Endothelial cell (in vitro differentiated cells): ENCODE measurements at regions not wholly inside any gene's neighbourhood (a gene's known extent, or its start where the extent isn't known, plus 50 kb on each side); places are given as distances from the start of the nearest gene placed in this dataset.

Source experiments
- DNase-seq: peaks from one replicate; pipeline ENCODE4 v3.0.0; 2021; ENCODE audit warnings: low spot score
- H3K27ac Mint-ChIP-seq: one replicate; pipeline ENCODE4 v1.8.0; 2021; ENCODE audit warnings: mixed read lengths, inconsistent platforms; ENCODE audit not compliant: unreplicated experiment
- H3K27me3 Mint-ChIP-seq: one replicate; pipeline ENCODE4 v1.8.0; 2021; ENCODE audit warnings: mild to moderate bottlenecking, moderate library complexity, mixed read lengths, inconsistent platforms; ENCODE audit not compliant: unreplicated experiment
- H3K36me3 Mint-ChIP-seq: one replicate; pipeline ENCODE4 v1.8.0; 2021; ENCODE audit warnings: mild to moderate bottlenecking, low read depth, mixed read lengths, inconsistent platforms; ENCODE audit not compliant: unreplicated experiment
- H3K4me1 Mint-ChIP-seq: one replicate; pipeline ENCODE4 v1.8.0; 2021; ENCODE audit warnings: mild to moderate bottlenecking, mixed read lengths, inconsistent platforms; ENCODE audit not compliant: unreplicated experiment
- H3K4me3 Mint-ChIP-seq: one replicate; pipeline ENCODE4 v1.8.0; 2021; ENCODE audit warnings: mild to moderate bottlenecking, mixed read lengths, inconsistent platforms; ENCODE audit not compliant: unreplicated experiment
- H3K9me3 Mint-ChIP-seq: one replicate; pipeline ENCODE4 v1.8.0; 2021; ENCODE audit warnings: mixed read lengths, inconsistent platforms; ENCODE audit not compliant: unreplicated experiment
- CTCF ChIP-seq: fragments of 200-600 bp; sonication (generic); IDR thresholded peaks from one replicate; pipeline ENCODE4 v1.5.0; 2021; ENCODE audit warnings: antibody characterized with exemption; ENCODE audit not compliant: unreplicated experiment

GRCh38 chr17:62164747-62165722, 100.0 kb upstream of the MED13 start:
- Mint-ChIP-seq H3K27me3 (no peaks in the 10 kb centered on the region), H3K27ac (no peak overlapping the region), H3K9me3 (no peaks in the 10 kb centered on the region), H3K36me3 (no peaks in the 10 kb centered on the region), H3K4me1 (no peaks in the 10 kb centered on the region), H3K4me3 (no peak overlapping the region)
- no peak for TF ChIP-seq CTCF
- no peak for DNase-seq

- DNase-seq = no peak
- no peak overlapping the region for H3K4me3 Mint-ChIP-seq
- no peaks in the 10 kb centered on the region for H3K36me3 Mint-ChIP-seq
- H3K9me3 Mint-ChIP-seq = no peaks in the 10 kb centered on the region
- TF ChIP-seq CTCF = no peak
- no peaks in the 10 kb centered on the region for H3K27me3 Mint-ChIP-seq
- no peak overlapping the region for H3K27ac Mint-ChIP-seq
- H3K4me1 Mint-ChIP-seq = no peaks in the 10 kb centered on the region
These were observed 98.8 kb upstream of the MED13 start for GRCh38 chr17:62163847-62164246.

GRCh38 chr17:62162898-62163297, 97.8 kb upstream of the MED13 start:
- Mint-ChIP-seq H3K36me3 (no peaks in the 10 kb centered on the region), H3K27ac (no peak overlapping the region), H3K4me1 (no peaks in the 10 kb centered on the region), H3K4me3 (no peak overlapping the region), H3K27me3 (no peaks in the 10 kb centered on the region), H3K9me3 (no peaks in the 10 kb centered on the region)
- DNase-seq = no peak
- TF ChIP-seq CTCF = no peak

- no peaks in the 10 kb centered on the region for H3K9me3 Mint-ChIP-seq
- H3K27ac Mint-ChIP-seq = no peak overlapping the region
- H3K27me3 Mint-ChIP-seq = no peaks in the 10 kb centered on the region
- no peaks in the 10 kb centered on the region for H3K36me3 Mint-ChIP-seq
- H3K4me1 Mint-ChIP-seq = no peaks in the 10 kb centered on the region
- TF ChIP-seq CTCF = no peak
- DNase-seq = no peak
- H3K4me3 Mint-ChIP-seq = no peak overlapping the region
These were observed 96.5 kb upstream of the MED13 start for GRCh38 chr17:62161405-62162148.

GRCh38 chr17:62160816-62161215, 95.7 kb upstream of the MED13 start:
- no peak overlapping the region for H3K4me3 Mint-ChIP-seq
- H3K9me3 Mint-ChIP-seq = no peaks in the 10 kb centered on the region
- no peak overlapping the region for H3K27ac Mint-ChIP-seq
- DNase-seq = no peak
- TF ChIP-seq CTCF = no peak
- no peaks in the 10 kb centered on the region for H3K4me1 Mint-ChIP-seq
- no peaks in the 10 kb centered on the region for H3K36me3 Mint-ChIP-seq
- no peaks in the 10 kb centered on the region for H3K27me3 Mint-ChIP-seq
